Small intestine (tissue), 7 donors: ENCODE measurements at regions not wholly inside any gene's neighbourhood (a gene's known extent, or its start where the extent isn't known, plus 50 kb on each side); places are given as distances from the start of the nearest gene placed in this dataset.
"Not testable (repeated sequence)": the region's sequence is repeated elsewhere in the genome, so short reads cannot be mapped to it uniquely, and the experiment has no call there.

Experiments
- DNase-seq, 2 donors: peaks; one replicate each; pipeline versions ENCODE4 v3.0.0 to v3.0.0-alpha.2; 2013
- FAIRE-seq: peaks from 2 replicates; lab custom pipeline; 2012; peaks lifted over from hg19 to GRCh38; lab: Jason Lieb, UNC
- H3K27ac ChIP-seq, 3 donors: one replicate each; pipeline ENCODE4 v1.5.1; 2013; ENCODE audit warnings: low read length in 2 of 3, mild to moderate bottlenecking in 2 of 3, control low read depth in 1 of 3, inconsistent platforms in 1 of 3, low read depth in 1 of 3, moderate library complexity in 1 of 3
- H3K27me3 ChIP-seq, 3 donors: one replicate each; pipeline ENCODE4 v1.6.1; 2013; ENCODE audit warnings: low read length in 3 of 3, inconsistent platforms in 1 of 3; ENCODE audit not compliant: control insufficient read depth in 3 of 3, insufficient read depth in 3 of 3
- H3K36me3 ChIP-seq, 3 donors: one replicate each; pipeline ENCODE4 v1.6.1; 2013; ENCODE audit warnings: low read length in 3 of 3, inconsistent platforms in 1 of 3, low read depth in 1 of 3, mild to moderate bottlenecking in 1 of 3, moderate library complexity in 1 of 3; ENCODE audit not compliant: control insufficient read depth in 3 of 3, insufficient read depth in 2 of 3
- H3K4me1 ChIP-seq, 3 donors: one replicate each; pipeline ENCODE4 v1.6.1; 2013; ENCODE audit warnings: low read length in 2 of 3, inconsistent platforms in 1 of 3, low read depth in 1 of 3, mild to moderate bottlenecking in 1 of 3, moderate library complexity in 1 of 3; ENCODE audit not compliant: control insufficient read depth in 3 of 3, insufficient read depth in 2 of 3
- H3K4me3 ChIP-seq, 3 donors: one replicate each; pipeline ENCODE4 v1.5.1; 2013; ENCODE audit warnings: low read length in 3 of 3, control low read depth in 1 of 3, inconsistent platforms in 1 of 3, low read depth in 1 of 3, mild to moderate bottlenecking in 1 of 3, moderate library complexity in 1 of 3
- H3K9me3 ChIP-seq, 2 donors: one replicate each; pipeline ENCODE4 v1.6.1; 2013; ENCODE audit warnings: low read depth in 1 of 2, low read length in 1 of 2; ENCODE audit not compliant: control insufficient read depth in 2 of 2, insufficient read depth in 1 of 2
- WGBS, 3 donors: extraction: QIAGEN DNeasy Blood & Tissue Kit; methylation state at CpG; one replicate each; pipeline ENCODE4 v1.1.7; 2013; 5-methylcytosine and 5-hydroxymethylcytosine counted together
- donor health status: healthy with polysubstance abuse.
- donor health status: control.
- donor health status: control.
- donor health status: Bipolar disorder and iron deficiency.
- donor health status: healthy.

GRCh38 chr6:93849857-93850256 lies 430.5 kb upstream of the EPHA7 start:
- no peaks in the 10 kb centered on the region for H3K9me3 ChIP-seq
- no peaks in the 10 kb centered on the region for H3K36me3 ChIP-seq
- H3K27me3 ChIP-seq: no peaks in the 10 kb centered on the region
- no peak overlapping the region for H3K4me3 ChIP-seq
- WGBS, 3 donors: 56 to 71% (median 67%) methylated on average over 4 of the region's 4 CpGs
- no peak for FAIRE-seq
- no peaks in the 10 kb centered on the region for H3K4me1 ChIP-seq
- no peak overlapping the region for H3K27ac ChIP-seq
- DNase-seq: no peak

GRCh38 chr6:93848031-93848742 lies 428.8 kb upstream of the EPHA7 start:
- no peak for FAIRE-seq
- DNase-seq: no peak
- Histone ChIP-seq H3K9me3 (no peaks in the 10 kb centered on the region), H3K36me3 (no peaks in the 10 kb centered on the region), H3K4me3 (no peak overlapping the region), H3K4me1 (no peaks in the 10 kb centered on the region), H3K27me3 (no peaks in the 10 kb centered on the region), H3K27ac (no peak overlapping the region)
- WGBS, 3 donors: 84 to 92% (median 91%) methylated on average over 5 of the region's 5 CpGs

- no peak overlapping the region for H3K4me3 ChIP-seq
- DNase-seq (no peak), FAIRE-seq (no peak)
- H3K4me1 ChIP-seq: no peaks in the 10 kb centered on the region
- H3K27ac ChIP-seq: no peak overlapping the region
- H3K27me3 ChIP-seq: no peaks in the 10 kb centered on the region
- WGBS, 3 donors: 68 to 89% (median 81%) methylated on average over 1 of the region's 1 CpG
- H3K36me3 ChIP-seq: no peaks in the 10 kb centered on the region
- no peaks in the 10 kb centered on the region for H3K9me3 ChIP-seq
These were observed 422.8 kb upstream of the EPHA7 start for GRCh38 chr6:93842178-93842577.

GRCh38 chr6:93835451-93836145 lies 416.2 kb upstream of the EPHA7 start:
- H3K4me3 ChIP-seq, H3K9me3 ChIP-seq, H3K27me3 ChIP-seq, H3K27ac ChIP-seq, FAIRE-seq, H3K36me3 ChIP-seq, DNase-seq, H3K4me1 ChIP-seq: not testable (repeated sequence)
- WGBS, 3 donors: 89 to 93% (median 90%) methylated on average over 6 to 7 of the region's 8 CpGs

GRCh38 chr6:93835026-93835425 lies 415.7 kb upstream of the EPHA7 start:
- H3K9me3 ChIP-seq, H3K4me1 ChIP-seq, H3K27me3 ChIP-seq, DNase-seq, H3K4me3 ChIP-seq, H3K36me3 ChIP-seq, H3K27ac ChIP-seq, FAIRE-seq: not testable (repeated sequence)
- 79 to 85% (median 84%) methylated on average over 8 to 9 of the region's 9 CpGs for WGBS, 3 donors

- H3K27ac ChIP-seq, H3K9me3 ChIP-seq, H3K27me3 ChIP-seq, FAIRE-seq, H3K4me1 ChIP-seq, H3K4me3 ChIP-seq, DNase-seq, H3K36me3 ChIP-seq: not testable (repeated sequence)
- 82 to 87% (median 85%) methylated on average over 5 to 9 of the region's 12 CpGs for WGBS, 3 donors
These were observed 414.0 kb upstream of the EPHA7 start for GRCh38 chr6:93833326-93833725.

GRCh38 chr6:93829757-93830156 lies 410.4 kb upstream of the EPHA7 start:
- not testable (repeated sequence) for H3K4me1 ChIP-seq

GRCh38 chr6:93829009-93829408 lies 409.6 kb upstream of the EPHA7 start:
- no peaks in the 10 kb centered on the region for H3K9me3 ChIP-seq
- no peaks in the 10 kb centered on the region for H3K27me3 ChIP-seq
- H3K27ac ChIP-seq: no peak overlapping the region
- 85 to 92% (median 91%) methylated on average over 1 of the region's 1 CpG for WGBS, 3 donors
- H3K4me3 ChIP-seq: no peak overlapping the region
- no peaks in the 10 kb centered on the region for H3K36me3 ChIP-seq
- no peaks in the 10 kb centered on the region for H3K4me1 ChIP-seq
- FAIRE-seq (no peak), DNase-seq (no peak)

More at GRCh38 chr6:93829757-93830156, 410.4 kb upstream of the EPHA7 start:
- not testable (repeated sequence) for H3K4me3 ChIP-seq, H3K9me3 ChIP-seq, DNase-seq, H3K27ac ChIP-seq, H3K36me3 ChIP-seq, H3K27me3 ChIP-seq, FAIRE-seq
